PFSK-1 (cell line): ENCODE measurements at regions not wholly inside any gene's neighbourhood (a gene's known extent, or its start where the extent isn't known, plus 50 kb on each side); places are given as distances from the start of the nearest gene placed in this dataset.

ENCODE experiments used
- FOXP2 ChIP-seq: optimal IDR thresholded peaks from 2 replicates; pipeline ENCODE3; 2011; ENCODE audit warnings: borderline replicate concordance, control low read depth, inconsistent platforms; ENCODE audit not compliant: insufficient read depth; ENCODE audit errors: extremely low read length, extremely low read depth
- POLR2AphosphoS5 ChIP-seq: IDR thresholded peaks from 2 replicates; pipeline ENCODE4 v1.6.1; 2012; ENCODE audit warnings: low read depth, mild to moderate bottlenecking, control low read depth, low read length, moderate library complexity
- SIN3A ChIP-seq: IDR thresholded peaks from 2 replicates; pipeline ENCODE4 v1.6.1; 2012; ENCODE audit warnings: mild to moderate bottlenecking, low read length, moderate library complexity, borderline replicate concordance; ENCODE audit not compliant: insufficient read depth
- TAF1 ChIP-seq: IDR thresholded peaks from 2 replicates; pipeline ENCODE4 v1.6.1; 2012; ENCODE audit warnings: low read length, control low read depth, borderline replicate concordance; ENCODE audit not compliant: insufficient read depth
- TF ChIP-seq, protein P1 (sequence below), 2 experiments: IDR thresholded peaks; 2 replicates each; pipeline versions ENCODE4 v1.6.1 to v1.8.0; 2011 to 2012; ENCODE audit warnings: low read depth in 2 of 2, low read length in 2 of 2, control low read depth in 1 of 2, inconsistent platforms in 1 of 2, mild to moderate bottlenecking in 1 of 2, moderate library complexity in 1 of 2; ENCODE audit not compliant: insufficient read depth in 1 of 2

DNA sequence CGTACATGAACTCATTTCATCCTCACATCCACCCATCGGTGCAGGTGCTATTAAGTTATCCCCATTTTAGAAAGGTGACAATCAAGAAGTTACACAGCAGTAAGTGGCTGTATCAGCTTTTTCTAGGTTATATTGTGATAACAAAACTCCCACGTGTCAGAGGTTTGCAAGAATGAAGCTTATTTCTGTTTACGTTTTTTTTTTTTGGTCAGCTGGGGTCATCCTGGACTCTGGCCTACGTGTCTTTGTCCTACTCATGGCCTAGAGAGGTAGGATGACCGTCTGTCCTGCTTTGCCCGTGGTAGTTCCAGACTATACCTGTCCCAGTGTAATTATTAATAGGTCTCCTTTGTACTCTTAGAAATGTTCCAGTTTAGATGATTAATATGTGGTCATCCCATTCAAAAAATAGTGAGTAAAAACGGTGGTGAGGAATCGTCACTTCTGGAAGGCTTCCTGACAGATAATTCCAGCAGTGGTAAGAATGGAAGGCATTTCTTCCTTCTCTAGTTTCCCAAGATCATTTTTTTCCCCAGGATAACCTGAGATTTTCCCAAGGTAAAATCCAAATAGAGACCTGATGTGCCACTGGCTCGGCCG, 64.2 kb upstream of the KIF26B start:
- TF ChIP-seq FOXP2 (no peak), SIN3A (no peak), POLR2AphosphoS5 (no peak), TAF1 (no peak)
- TF ChIP-seq, protein P1, sequence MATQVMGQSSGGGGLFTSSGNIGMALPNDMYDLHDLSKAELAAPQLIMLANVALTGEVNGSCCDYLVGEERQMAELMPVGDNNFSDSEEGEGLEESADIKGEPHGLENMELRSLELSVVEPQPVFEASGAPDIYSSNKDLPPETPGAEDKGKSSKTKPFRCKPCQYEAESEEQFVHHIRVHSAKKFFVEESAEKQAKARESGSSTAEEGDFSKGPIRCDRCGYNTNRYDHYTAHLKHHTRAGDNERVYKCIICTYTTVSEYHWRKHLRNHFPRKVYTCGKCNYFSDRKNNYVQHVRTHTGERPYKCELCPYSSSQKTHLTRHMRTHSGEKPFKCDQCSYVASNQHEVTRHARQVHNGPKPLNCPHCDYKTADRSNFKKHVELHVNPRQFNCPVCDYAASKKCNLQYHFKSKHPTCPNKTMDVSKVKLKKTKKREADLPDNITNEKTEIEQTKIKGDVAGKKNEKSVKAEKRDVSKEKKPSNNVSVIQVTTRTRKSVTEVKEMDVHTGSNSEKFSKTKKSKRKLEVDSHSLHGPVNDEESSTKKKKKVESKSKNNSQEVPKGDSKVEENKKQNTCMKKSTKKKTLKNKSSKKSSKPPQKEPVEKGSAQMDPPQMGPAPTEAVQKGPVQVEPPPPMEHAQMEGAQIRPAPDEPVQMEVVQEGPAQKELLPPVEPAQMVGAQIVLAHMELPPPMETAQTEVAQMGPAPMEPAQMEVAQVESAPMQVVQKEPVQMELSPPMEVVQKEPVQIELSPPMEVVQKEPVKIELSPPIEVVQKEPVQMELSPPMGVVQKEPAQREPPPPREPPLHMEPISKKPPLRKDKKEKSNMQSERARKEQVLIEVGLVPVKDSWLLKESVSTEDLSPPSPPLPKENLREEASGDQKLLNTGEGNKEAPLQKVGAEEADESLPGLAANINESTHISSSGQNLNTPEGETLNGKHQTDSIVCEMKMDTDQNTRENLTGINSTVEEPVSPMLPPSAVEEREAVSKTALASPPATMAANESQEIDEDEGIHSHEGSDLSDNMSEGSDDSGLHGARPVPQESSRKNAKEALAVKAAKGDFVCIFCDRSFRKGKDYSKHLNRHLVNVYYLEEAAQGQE (IDR thresholded peaks at IDR 0.05; ENCODE audit: insufficient read depth in 1 of 2, low read depth in 2 of 2, low read length in 2 of 2): no peak

DNA sequence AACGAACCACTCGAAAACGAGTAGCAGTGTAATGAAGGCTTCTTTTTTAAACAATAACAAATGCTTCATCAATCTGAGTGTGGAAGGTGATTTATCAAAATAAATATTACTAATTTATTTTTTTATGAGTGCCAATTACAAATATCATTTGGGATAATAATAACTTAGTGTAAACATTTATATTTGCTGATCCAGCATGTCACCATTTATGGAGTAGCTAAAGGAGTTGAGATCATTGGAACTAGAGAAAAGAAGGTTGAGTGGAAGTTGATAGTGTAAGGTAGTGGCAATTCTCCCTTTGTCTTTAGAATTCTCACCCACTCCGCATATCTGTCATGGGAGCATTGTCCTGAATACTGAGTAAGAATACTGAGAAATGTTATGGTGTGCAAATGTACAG, 67.1 kb upstream of the KIF26B start:
- no peak for TF ChIP-seq TAF1
- no peak for TF ChIP-seq POLR2AphosphoS5
- TF ChIP-seq, protein P1 (IDR thresholded peaks at IDR 0.05; ENCODE audit: insufficient read depth in 1 of 2, low read depth in 2 of 2, low read length in 2 of 2): no peak
- no peak for TF ChIP-seq SIN3A
- no peak for TF ChIP-seq FOXP2

DNA sequence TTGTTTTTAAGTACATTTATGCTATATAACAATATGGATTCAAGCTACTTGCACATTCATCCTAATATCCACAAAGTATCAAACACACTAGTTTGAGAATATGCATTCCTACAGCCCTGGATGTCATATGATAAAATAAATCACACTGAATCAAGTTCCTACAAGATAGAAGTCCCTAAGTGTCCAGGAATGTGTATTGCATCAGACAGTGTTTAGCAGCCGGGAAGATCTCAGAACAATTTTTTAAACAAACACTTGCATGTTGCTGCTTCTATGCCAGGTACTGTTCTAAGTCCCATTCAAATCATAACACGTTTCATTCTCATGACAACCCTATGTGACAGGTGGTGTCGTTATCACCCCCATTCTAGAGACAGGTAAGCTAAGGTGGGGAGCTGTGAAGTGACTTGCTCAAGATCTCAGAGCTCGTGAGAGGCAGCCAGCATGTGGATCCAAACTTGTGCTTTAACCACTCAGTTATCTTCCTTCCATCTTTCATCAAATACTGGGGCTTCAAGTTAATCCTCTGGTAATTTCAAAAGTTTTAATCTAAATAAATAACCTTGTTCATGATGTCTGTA, 68.3 kb upstream of the KIF26B start:
- TF ChIP-seq TAF1: no peak
- TF ChIP-seq POLR2AphosphoS5: no peak
- TF ChIP-seq, protein P1 (IDR thresholded peaks at IDR 0.05; ENCODE audit: insufficient read depth in 1 of 2, low read depth in 2 of 2, low read length in 2 of 2): no peak
- no peak for TF ChIP-seq FOXP2
- TF ChIP-seq SIN3A: no peak

DNA sequence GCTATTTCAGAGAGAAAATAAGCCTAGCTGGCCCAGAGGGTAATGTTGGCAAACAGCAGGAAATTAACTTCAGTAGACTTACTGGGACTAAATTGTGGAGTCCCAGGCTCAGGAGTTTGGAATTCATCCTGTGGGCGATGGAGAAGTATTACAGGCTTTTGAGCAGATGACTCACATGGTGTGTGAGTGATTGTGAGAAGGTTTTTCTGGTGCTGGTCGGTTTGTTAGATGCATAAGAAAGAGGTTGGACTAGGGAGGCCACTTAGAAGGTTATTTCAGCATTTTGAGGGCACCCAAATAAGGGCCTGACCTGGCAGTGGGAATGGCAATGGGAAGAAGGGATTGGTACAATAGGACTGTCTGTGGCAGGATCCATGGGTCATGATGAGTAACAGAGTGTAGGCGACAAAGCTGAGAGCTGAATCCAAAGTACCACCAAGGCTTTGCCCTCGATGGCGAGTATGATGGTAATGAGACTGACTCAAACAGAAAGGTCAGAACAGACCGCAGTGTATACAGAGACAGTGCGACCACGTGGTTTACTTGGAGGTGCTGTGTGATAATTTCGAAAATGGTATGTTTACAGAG, 69.2 kb upstream of the KIF26B start:
- TF ChIP-seq POLR2AphosphoS5: no peak
- no peak for TF ChIP-seq TAF1
- TF ChIP-seq SIN3A: no peak
- TF ChIP-seq FOXP2: no peak
- TF ChIP-seq, protein P1 (IDR thresholded peaks at IDR 0.05; ENCODE audit: insufficient read depth in 1 of 2, low read depth in 2 of 2, low read length in 2 of 2): no peak
